Keratinocyte (primary cell): ENCODE measurements at regions not wholly inside any gene's neighbourhood (a gene's known extent, or its start where the extent isn't known, plus 50 kb on each side); places are given as distances from the start of the nearest gene placed in this dataset.
"Not testable (repeated sequence)": the region's sequence is repeated elsewhere in the genome, so short reads cannot be mapped to it uniquely, and the experiment has no call there.

Experiments used
- DNase-seq: peaks from one replicate; pipeline ENCODE4 v3.0.0-alpha.2; 2011; ENCODE audit warnings: low read depth, missing footprints, low spot score
- FAIRE-seq: peaks from 2 replicates; lab custom pipeline; 2011; peaks lifted over from hg19 to GRCh38; lab: Jason Lieb, UNC
- H2AFZ ChIP-seq: 2 replicates; pipeline ENCODE4 v1.6.0; 2012; ENCODE audit warnings: low read length, control low read depth, inconsistent platforms; ENCODE audit not compliant: control insufficient read depth
- H3K27ac ChIP-seq: 2 replicates; pipeline ENCODE4 v1.5.1; 2011; ENCODE audit warnings: low read length; ENCODE audit not compliant: control insufficient read depth, insufficient read depth
- H3K27me3 ChIP-seq: 3 replicates; pipeline ENCODE4 v1.6.0; 2011; ENCODE audit warnings: low read length; ENCODE audit not compliant: control insufficient read depth, insufficient read depth; ENCODE audit errors: extremely low read depth
- H3K36me3 ChIP-seq, 2 experiments: 2 replicates in 1 of 2; 3 replicates in 1 of 2; pipeline ENCODE4 v1.5.1; 2011; ENCODE audit warnings: low read length in 2 of 2, mild to moderate bottlenecking in 1 of 2; ENCODE audit not compliant: control insufficient read depth in 2 of 2, insufficient read depth in 2 of 2; ENCODE audit errors: extremely low read depth in 1 of 2
- H3K4me1 ChIP-seq: 3 replicates; pipeline ENCODE4 v1.5.1; 2011; ENCODE audit warnings: low read length; ENCODE audit not compliant: control insufficient read depth, insufficient read depth; ENCODE audit errors: extremely low read depth
- H3K4me2 ChIP-seq: 3 replicates; pipeline ENCODE4 v1.6.0; 2011; ENCODE audit warnings: low read depth, low read length; ENCODE audit not compliant: control insufficient read depth, insufficient read depth; ENCODE audit errors: extremely low read depth
- H3K4me3 ChIP-seq, 3 experiments: fragments of 200-600 bp in 1 of 3; sonication (generic) in 1 of 3; 2 replicates in 2 of 3; 3 replicates in 1 of 3; pipeline ENCODE4 v1.5.1; 2011 to 2016; ENCODE audit warnings: low read length in 3 of 3, mild to moderate bottlenecking in 3 of 3, control low read depth in 2 of 3, inconsistent platforms in 1 of 3, low read depth in 1 of 3, mixed read lengths in 1 of 3, mixed run types in 1 of 3, moderate library complexity in 1 of 3; ENCODE audit not compliant: control insufficient read depth in 2 of 3, insufficient read depth in 2 of 3; ENCODE audit errors: extremely low read depth in 1 of 3
- H3K79me2 ChIP-seq: 2 replicates; pipeline ENCODE4 v1.6.0; 2012; ENCODE audit warnings: low read length; ENCODE audit not compliant: control insufficient read depth, insufficient read depth
- H3K9ac ChIP-seq: 3 replicates; pipeline ENCODE4 v1.6.0; 2011; ENCODE audit warnings: low read length; ENCODE audit not compliant: control insufficient read depth, insufficient read depth; ENCODE audit errors: extremely low read depth
- H3K9me1 ChIP-seq: 3 replicates; pipeline ENCODE4 v1.6.0; 2011; ENCODE audit warnings: low read length; ENCODE audit not compliant: control insufficient read depth, insufficient read depth; ENCODE audit errors: extremely low read depth
- H3K9me3 ChIP-seq: 2 replicates; pipeline ENCODE4 v1.5.1; 2012; ENCODE audit warnings: low read depth, low read length; ENCODE audit not compliant: control insufficient read depth
- H4K20me1 ChIP-seq: 3 replicates; pipeline ENCODE4 v1.6.0; 2011; ENCODE audit warnings: low read length; ENCODE audit not compliant: control insufficient read depth, insufficient read depth; ENCODE audit errors: extremely low read depth
- CTCF ChIP-seq, 3 experiments: IDR thresholded peaks in 1 of 3; conservative IDR thresholded peaks in 1 of 3; optimal IDR thresholded peaks in 1 of 3; 2 replicates in 2 of 3; 3 replicates in 1 of 3; pipeline versions ENCODE3 to v1.5.1; 2011; ENCODE audit warnings: low read length in 3 of 3, mild to moderate bottlenecking in 3 of 3, moderate library complexity in 2 of 3, control low read depth in 1 of 3, inconsistent platforms in 1 of 3; ENCODE audit not compliant: insufficient read depth in 2 of 3; ENCODE audit errors: extremely low read depth in 1 of 3
- EZH2 ChIP-seq: IDR thresholded peaks from one replicate; pipeline ENCODE4 v1.6.1; 2012; ENCODE audit warnings: inconsistent platforms, mild to moderate bottlenecking, low read length, moderate library complexity
- dilution Hi-C: fragments of 300-500 bp; cut with MboI; formaldehyde crosslinking; loops from one replicate; pipeline ENCODE4 v1.7.0; 2020; ENCODE audit warnings: low sequenced_read_pairs; ENCODE audit not compliant: extremely low pct_ligation_motif_present

- H3K4me2 ChIP-seq: no peak overlapping the region
- H3K36me3 ChIP-seq: no peaks in the 10 kb centered on the region
- no peak for TF ChIP-seq CTCF (optimal IDR thresholded peaks at IDR 0.05 in 1 of 3, IDR thresholded peaks at IDR 0.05 in 1 of 3, conservative IDR thresholded peaks at IDR 0.05 in 1 of 3; ENCODE audit: extremely low read depth in 1 of 3, insufficient read depth in 2 of 3, low read length in 3 of 3)
- no peak for TF ChIP-seq EZH2
- no peak overlapping the region for H2AFZ ChIP-seq
- H3K4me3 ChIP-seq: no peak overlapping the region
- H3K27ac ChIP-seq: no peak overlapping the region
- H3K79me2 ChIP-seq: no peaks in the 10 kb centered on the region
- no peak overlapping the region for H3K9ac ChIP-seq
- dilution Hi-C loops: no loop called here
- H3K9me3 ChIP-seq: no peaks in the 10 kb centered on the region
- no peaks in the 10 kb centered on the region for H3K27me3 ChIP-seq
- DNase-seq (no peak), FAIRE-seq (no peak)
- H3K9me1 ChIP-seq: no peaks in the 10 kb centered on the region
- no peaks in the 10 kb centered on the region for H4K20me1 ChIP-seq
- H3K4me1 ChIP-seq: no peaks in the 10 kb centered on the region
These were observed 132.0 kb downstream of the EMP1 start for GRCh38 chr12:13328535-13328934.

- no peak for TF ChIP-seq CTCF (optimal IDR thresholded peaks at IDR 0.05 in 1 of 3, IDR thresholded peaks at IDR 0.05 in 1 of 3, conservative IDR thresholded peaks at IDR 0.05 in 1 of 3; ENCODE audit: extremely low read depth in 1 of 3, insufficient read depth in 2 of 3, low read length in 3 of 3)
- TF ChIP-seq EZH2: no peak
- H3K27ac ChIP-seq: no peak overlapping the region
- no peaks in the 10 kb centered on the region for H3K36me3 ChIP-seq
- no peaks in the 10 kb centered on the region for H3K4me1 ChIP-seq
- dilution Hi-C loops: no loop called here
- H2AFZ ChIP-seq: no peak overlapping the region
- H4K20me1 ChIP-seq: no peaks in the 10 kb centered on the region
- no peaks in the 10 kb centered on the region for H3K9me1 ChIP-seq
- H3K9ac ChIP-seq: no peak overlapping the region
- no peaks in the 10 kb centered on the region for H3K27me3 ChIP-seq
- no peaks in the 10 kb centered on the region for H3K9me3 ChIP-seq
- H3K4me3 ChIP-seq: no peak overlapping the region
- no peak overlapping the region for H3K4me2 ChIP-seq
- DNase-seq: no peak
- no peaks in the 10 kb centered on the region for H3K79me2 ChIP-seq
- FAIRE-seq: no peak
These were observed 129.6 kb downstream of the EMP1 start for GRCh38 chr12:13326076-13326475.

GRCh38 chr12:13325037-13325436 lies 128.5 kb downstream of the EMP1 start:
- H3K27me3 ChIP-seq, H3K9ac ChIP-seq, H3K4me1 ChIP-seq, FAIRE-seq, H3K4me3 ChIP-seq, dilution Hi-C loops, H4K20me1 ChIP-seq, H3K9me1 ChIP-seq, H3K4me2 ChIP-seq, H3K36me3 ChIP-seq, H3K79me2 ChIP-seq, H3K9me3 ChIP-seq, H3K27ac ChIP-seq, H2AFZ ChIP-seq, DNase-seq: not testable (repeated sequence)
